ENCODE measurements at regions not wholly inside any gene's neighbourhood (a gene's known extent, or its start where the extent isn't known, plus 50 kb on each side); places are given as distances from the start of the nearest gene placed in this dataset.
"Not testable (repeated sequence)": the region's sequence is repeated elsewhere in the genome, so short reads cannot be mapped to it uniquely, and the experiment has no call there.

- DNase-seq = no peak
Measured at GRCh38 chr14:43399289-43399688, 1107.8 kb downstream of the FSCB start.

- not testable (repeated sequence) for DNase-seq
Measured at GRCh38 chr14:43370565-43370896, 1136.6 kb downstream of the FSCB start.

GRCh38 chr14:43369710-43370564, 1137.1 kb downstream of the FSCB start:
- DNase-seq = no peak

GRCh38 chr14:43362586-43362985, 1144.5 kb downstream of the FSCB start:
- DNase-seq = no peak

GRCh38 chr14:43361751-43362150, 1145.3 kb downstream of the FSCB start:
- no peak for DNase-seq

GRCh38 chr14:43360239-43360638, 1146.8 kb downstream of the FSCB start:
- DNase-seq = no peak

- no peak for DNase-seq
Measured at GRCh38 chr14:43359317-43359716, 1147.8 kb downstream of the FSCB start.

GRCh38 chr14:43356979-43357545, 1150.0 kb downstream of the FSCB start:
- DNase-seq = no peak

- DNase-seq = no peak
Measured at GRCh38 chr14:43356382-43356781, 1150.7 kb downstream of the FSCB start.

GRCh38 chr14:43341921-43342320, 1165.2 kb downstream of the FSCB start:
- DNase-seq = no peak

- no peak for DNase-seq
Measured at GRCh38 chr14:43338713-43339112, 1168.4 kb downstream of the FSCB start.

- DNase-seq = no peak
Measured at GRCh38 chr14:43336351-43336750, 1170.7 kb downstream of the FSCB start.

GRCh38 chr14:43326501-43327407, 1180.3 kb downstream of the FSCB start:
- not testable (repeated sequence) for DNase-seq

GRCh38 chr14:43316427-43316826, 1190.7 kb downstream of the FSCB start:
- DNase-seq = no peak

GRCh38 chr14:43313719-43314118, 1193.4 kb downstream of the FSCB start:
- no peak for DNase-seq

- no peak for DNase-seq
Measured at GRCh38 chr14:43308421-43309110, 1198.5 kb downstream of the FSCB start.

GRCh38 chr14:43307836-43308235, 1199.2 kb downstream of the FSCB start:
- DNase-seq = no peak

GRCh38 chr14:43306053-43306452, 1201.0 kb downstream of the FSCB start:
- DNase-seq = no peak

GRCh38 chr14:43297794-43298193, 1209.3 kb downstream of the FSCB start:
- no peak for DNase-seq

- not testable (repeated sequence) for DNase-seq
Measured at GRCh38 chr14:43296061-43296460, 1211.0 kb downstream of the FSCB start.

GRCh38 chr14:43285575-43285974, 1221.5 kb downstream of the FSCB start:
- no peak for DNase-seq

GRCh38 chr14:43260056-43260455, 1247.0 kb downstream of the FSCB start:
- no peak for DNase-seq

- no peak for DNase-seq
Measured at GRCh38 chr14:43258396-43258795, 1248.7 kb downstream of the FSCB start.
